ENCODE measurements at regions not wholly inside any gene's neighbourhood (a gene's known extent, or its start where the extent isn't known, plus 50 kb on each side); places are given as distances from the start of the nearest gene placed in this dataset.

- WGBS, 2 experiments (ENCODE audit: extremely low coverage in 2 of 2, insufficient read length in 1 of 2) = no CpG with 5 or more reads among the region's 1 CpG
- H3K4me3 ChIP-seq (ENCODE audit: insufficient read depth, low read depth, low read length) = no peak overlapping the region
- CTCF ChIA-PET = no interaction called here
- in situ Hi-C loops (cut with MboI; ENCODE audit: low sequenced_read_pairs) (no loop called here), intact Hi-C loops (cut with micrococcal nuclease) (no loop called here), dilution Hi-C loops (cut with HindIII; ENCODE audit: low sequenced_read_pairs, unreplicated experiment) (no loop called here)
- no peak overlapping the region for H4K91ac ChIP-seq (ENCODE audit: insufficient read depth, low read depth, low read length)
- no peak for TF ChIP-seq CHD1 (IDR thresholded peaks at IDR 0.05; ENCODE audit: low read depth, low read length)
- peak; percentile 11; the same call in 1 of the 2 replicates for TF ChIP-seq CEBPB (IDR thresholded peaks at IDR 0.05; ENCODE audit: low read depth, low read length)
- no peaks in the 10 kb centered on the region for H3K79me1 ChIP-seq (ENCODE audit: low read depth in 1 of 2, low read length in 2 of 2)
- no peak overlapping the region for H3K14ac ChIP-seq (replicated peaks; ENCODE audit: low read depth, low read length)
- H4K5ac ChIP-seq (ENCODE audit: low read depth, low read length) = no peak overlapping the region
- H3K4ac ChIP-seq (ENCODE audit: low read depth, low read length) = no peak overlapping the region
- no peak overlapping the region for H2AFZ ChIP-seq (replicated peaks; ENCODE audit: low read length, poor library complexity)
- no peak overlapping the region for H3K27ac ChIP-seq (ENCODE audit: insufficient read depth, low read length)
- no peak overlapping the region for H3K4me2 ChIP-seq (ENCODE audit: low read depth, low read length)
- H2BK5ac ChIP-seq (ENCODE audit: low read depth, low read length, poor library complexity, severe bottlenecking) = no peak overlapping the region
- no peak overlapping the region for H2AK5ac ChIP-seq (ENCODE audit: low read depth, low read length)
- no peaks in the 10 kb centered on the region for H4K20me1 ChIP-seq (ENCODE audit: insufficient read depth, low read length)
- no peak overlapping the region for H2BK20ac ChIP-seq (ENCODE audit: low read depth, low read length)
- ATAC-seq (ENCODE audit: low read depth) = no peak
- H3K9me1 ChIP-seq (ENCODE audit: insufficient read depth, low read length) = no peaks in the 10 kb centered on the region
- POLR2A ChIA-PET (ENCODE audit: unreplicated experiment) = no interaction called here
- H3K27me3 ChIP-seq (ENCODE audit: control insufficient read depth, insufficient read depth, low read length) = no peaks in the 10 kb centered on the region
- H3K36me3 ChIP-seq (ENCODE audit: control insufficient read depth, insufficient read depth, low read length) = no peaks in the 10 kb centered on the region
- BruUV-seq (replicated peaks) = no TSS peak
- H3K18ac ChIP-seq (ENCODE audit: low read depth, low read length) = no peak overlapping the region
- H4K8ac ChIP-seq (ENCODE audit: low read depth in 2 of 2, low read length in 2 of 2) = no peak overlapping the region
- no peaks in the 10 kb centered on the region for H3K4me1 ChIP-seq (ENCODE audit: control insufficient read depth, insufficient read depth, low read length)
- no peak overlapping the region for H2BK120ac ChIP-seq (ENCODE audit: low read depth, low read length)
- DNase-seq = no peak
- no peak overlapping the region for H2AK9ac ChIP-seq (replicated peaks; ENCODE audit: low read depth, low read length, poor library complexity)
- no peak overlapping the region for H3K23ac ChIP-seq (ENCODE audit: low read depth, low read length)
- H3K9me3 ChIP-seq (ENCODE audit: control insufficient read depth, insufficient read depth, low read length) = no peaks in the 10 kb centered on the region
- no peak overlapping the region for H3K9ac ChIP-seq (ENCODE audit: low read depth, low read length)
- H3K56ac ChIP-seq (ENCODE audit: extremely low read depth, insufficient read depth, low read length) = no peak overlapping the region
- H2BK15ac ChIP-seq (ENCODE audit: low read depth, low read length) = no peak overlapping the region
Measured at GRCh38 chr2:117019357-117019756, 795.1 kb upstream of the DDX18 start.
